GM23338 (cell line): ENCODE measurements at regions not wholly inside any gene's neighbourhood (a gene's known extent, or its start where the extent isn't known, plus 50 kb on each side); places are given as distances from the start of the nearest gene placed in this dataset.

ENCODE experiments used
- ATAC-seq: fragments of 200-7000 bp; cut with Tn5 transposase; 3 replicates; pipeline ENCODE4 v1.9.1; 2020
- DNase-seq: peaks from one replicate; pipeline ENCODE4 v3.0.0-alpha.2; 2015; ENCODE audit warnings: low spot score
- H2AFZ ChIP-seq: fragments of 200-600 bp; sonication (generic); 2 replicates; pipeline ENCODE4 v1.8.0; 2016; ENCODE audit warnings: antibody characterized with exemption, mild to moderate bottlenecking, moderate library complexity
- H3F3A ChIP-seq: fragments of 200-600 bp; sonication (generic); replicated peaks from 2 replicates; pipeline ENCODE4 v1.8.0; 2017; ENCODE audit warnings: antibody characterized with exemption, mixed run types, low read depth
- H3K27ac ChIP-seq: fragments of 200-600 bp; sonication (generic); 2 replicates; pipeline ENCODE4 v1.6.1; 2016; ENCODE audit warnings: low read depth
- H3K27me3 ChIP-seq: fragments of 200-600 bp; sonication (generic); 2 replicates; pipeline ENCODE4 v1.8.0; 2016; ENCODE audit warnings: mild to moderate bottlenecking, mixed run types, moderate library complexity; ENCODE audit not compliant: insufficient read depth
- H3K36me3 ChIP-seq: fragments of 200-600 bp; sonication (generic); 2 replicates; pipeline ENCODE4 v1.8.0; 2016; ENCODE audit warnings: mild to moderate bottlenecking; ENCODE audit not compliant: insufficient read depth
- H3K4me1 ChIP-seq: fragments of 200-600 bp; sonication (generic); 2 replicates; pipeline ENCODE4 v1.8.0; 2016; ENCODE audit warnings: mild to moderate bottlenecking, moderate library complexity; ENCODE audit not compliant: insufficient read depth
- H3K4me2 ChIP-seq: fragments of 200-600 bp; sonication (generic); 2 replicates; pipeline ENCODE4 v1.7.1; 2017; ENCODE audit warnings: mixed run types
- H3K4me3 ChIP-seq: fragments of 200-600 bp; sonication (generic); 2 replicates; pipeline ENCODE4 v1.6.1; 2016; ENCODE audit warnings: mixed run types
- H3K79me2 ChIP-seq: fragments of 200-600 bp; sonication (generic); replicated peaks from 2 replicates; pipeline ENCODE4 v1.8.0; 2017; ENCODE audit warnings: mild to moderate bottlenecking; ENCODE audit not compliant: insufficient read depth
- H3K9me2 ChIP-seq: fragments of 200-600 bp; sonication (generic); 2 replicates; pipeline ENCODE4 v1.8.0; 2017; ENCODE audit not compliant: insufficient read depth
- H4K20me1 ChIP-seq: fragments of 200-600 bp; sonication (generic); replicated peaks from 2 replicates; pipeline ENCODE4 v1.8.0; 2017; ENCODE audit warnings: mild to moderate bottlenecking; ENCODE audit not compliant: insufficient read depth
- H3K27ac Mint-ChIP-seq: 2 replicates; pipeline ENCODE4 v1.8.0; 2020; ENCODE audit warnings: inconsistent platforms, mild to moderate bottlenecking, moderate library complexity, mixed read lengths
- H3K27me3 Mint-ChIP-seq: 3 replicates; pipeline ENCODE4 v1.8.0; 2022; ENCODE audit warnings: low read depth, mild to moderate bottlenecking, moderate library complexity, mixed read lengths, inconsistent platforms; ENCODE audit not compliant: insufficient read depth, poor library complexity
- H3K36me3 Mint-ChIP-seq: 3 replicates; pipeline ENCODE4 v1.8.0; 2021; ENCODE audit warnings: low read depth, mild to moderate bottlenecking, inconsistent platforms, moderate library complexity, mixed read lengths
- H3K4me1 Mint-ChIP-seq: 3 replicates; pipeline ENCODE4 v1.8.0; 2020; ENCODE audit warnings: mild to moderate bottlenecking, inconsistent platforms, mixed read lengths
- H3K4me3 Mint-ChIP-seq: 3 replicates; pipeline ENCODE4 v1.8.0; 2021; ENCODE audit warnings: moderate library complexity, mild to moderate bottlenecking, inconsistent platforms, mixed read lengths
- H3K9me3 Mint-ChIP-seq: 3 replicates; pipeline ENCODE4 v1.8.0; 2020; ENCODE audit warnings: moderate library complexity, mild to moderate bottlenecking, inconsistent platforms, mixed read lengths
- CREB1 ChIP-seq: fragments of 250-450 bp; sonication (Bioruptor Pico); IDR thresholded peaks from 2 replicates; pipeline ENCODE4 v1.5.0; 2020; ENCODE audit warnings: low read depth, mild to moderate bottlenecking, moderate library complexity
- EZH2 ChIP-seq: fragments of 200-600 bp; sonication (generic); IDR thresholded peaks from one replicate; pipeline ENCODE4 v1.8.0; 2017; ENCODE audit warnings: antibody characterized with exemption, mild to moderate bottlenecking, low read depth; ENCODE audit not compliant: unreplicated experiment
- EZH2phosphoT487 ChIP-seq: fragments of 200-600 bp; sonication (generic); IDR thresholded peaks from one replicate; pipeline ENCODE4 v1.8.1; 2018; ENCODE audit warnings: antibody characterized with exemption; ENCODE audit not compliant: unreplicated experiment
- JUNB ChIP-seq: IDR thresholded peaks from one replicate; pipeline ENCODE4 v1.6.1; 2016; ENCODE audit warnings: antibody characterized with exemption; ENCODE audit not compliant: unreplicated experiment
- NANOG ChIP-seq: IDR thresholded peaks from 2 replicates; pipeline ENCODE4 v1.6.1; 2016; ENCODE audit warnings: antibody characterized with exemption, borderline replicate concordance
- STAT1 ChIP-seq: IDR thresholded peaks from one replicate; pipeline ENCODE4 v1.6.1; 2016; ENCODE audit warnings: antibody characterized with exemption; ENCODE audit not compliant: unreplicated experiment
- ZNF114 ChIP-seq: fragments of 250-450 bp; sonication (Bioruptor Pico); IDR thresholded peaks from 2 replicates; pipeline ENCODE4 v1.5.0; 2020; ENCODE audit warnings: mild to moderate bottlenecking, moderate library complexity
- TF ChIP-seq, protein P1 (sequence below): IDR thresholded peaks from 2 replicates; pipeline ENCODE4 v1.6.1; 2016; ENCODE audit warnings: antibody characterized with exemption
- TF ChIP-seq, protein P2 (sequence below), 2 experiments: fragments of 200-600 bp in 1 of 2; sonication (generic) in 1 of 2; conservative IDR thresholded peaks; 2 replicates each; pipeline versions ENCODE4 v1.5.1 to v1.6.1; 2016 to 2017; ENCODE audit warnings: antibody characterized with exemption in 2 of 2, low read depth in 2 of 2, mild to moderate bottlenecking in 2 of 2, moderate library complexity in 1 of 2
- TF ChIP-seq, protein P3 (sequence below): fragments of 250-450 bp; sonication (Bioruptor Pico); IDR thresholded peaks from 2 replicates; pipeline ENCODE4 v1.5.0; 2020; ENCODE audit warnings: mild to moderate bottlenecking, moderate library complexity
- TF ChIP-seq, protein P4 (sequence below): IDR thresholded peaks from one replicate; pipeline ENCODE4 v1.6.1; 2018; ENCODE audit warnings: antibody characterized with exemption; ENCODE audit not compliant: unreplicated experiment

DNA sequence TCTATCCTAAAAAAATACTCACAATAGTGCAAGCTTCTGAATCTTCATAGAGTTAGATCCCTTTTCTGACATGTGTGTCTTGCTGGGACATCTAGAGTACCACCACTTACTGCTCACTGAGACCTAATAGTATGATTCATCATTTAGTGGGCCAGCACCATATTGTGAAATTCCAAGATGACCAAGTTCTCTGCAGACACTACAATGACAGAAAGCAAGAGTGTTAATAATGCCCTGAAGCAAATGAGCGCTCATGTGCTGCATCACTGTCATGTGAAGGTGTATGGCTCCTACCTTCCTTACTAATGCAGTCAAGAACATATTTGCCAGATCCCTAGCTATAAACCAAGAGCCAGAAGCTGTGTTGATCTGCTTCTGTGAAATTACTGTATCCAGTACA, 606.2 kb upstream of the NXPH2 start (continued):
- TF ChIP-seq, protein P1, sequence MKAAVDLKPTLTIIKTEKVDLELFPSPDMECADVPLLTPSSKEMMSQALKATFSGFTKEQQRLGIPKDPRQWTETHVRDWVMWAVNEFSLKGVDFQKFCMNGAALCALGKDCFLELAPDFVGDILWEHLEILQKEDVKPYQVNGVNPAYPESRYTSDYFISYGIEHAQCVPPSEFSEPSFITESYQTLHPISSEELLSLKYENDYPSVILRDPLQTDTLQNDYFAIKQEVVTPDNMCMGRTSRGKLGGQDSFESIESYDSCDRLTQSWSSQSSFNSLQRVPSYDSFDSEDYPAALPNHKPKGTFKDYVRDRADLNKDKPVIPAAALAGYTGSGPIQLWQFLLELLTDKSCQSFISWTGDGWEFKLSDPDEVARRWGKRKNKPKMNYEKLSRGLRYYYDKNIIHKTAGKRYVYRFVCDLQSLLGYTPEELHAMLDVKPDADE, result no peak
- no peak for TF ChIP-seq JUNB
- no peak for TF ChIP-seq STAT1
- no peak for TF ChIP-seq ZNF114 (CRISPR knock-in tag)
- TF ChIP-seq EZH2phosphoT487, result no peak
- TF ChIP-seq, protein P2, sequence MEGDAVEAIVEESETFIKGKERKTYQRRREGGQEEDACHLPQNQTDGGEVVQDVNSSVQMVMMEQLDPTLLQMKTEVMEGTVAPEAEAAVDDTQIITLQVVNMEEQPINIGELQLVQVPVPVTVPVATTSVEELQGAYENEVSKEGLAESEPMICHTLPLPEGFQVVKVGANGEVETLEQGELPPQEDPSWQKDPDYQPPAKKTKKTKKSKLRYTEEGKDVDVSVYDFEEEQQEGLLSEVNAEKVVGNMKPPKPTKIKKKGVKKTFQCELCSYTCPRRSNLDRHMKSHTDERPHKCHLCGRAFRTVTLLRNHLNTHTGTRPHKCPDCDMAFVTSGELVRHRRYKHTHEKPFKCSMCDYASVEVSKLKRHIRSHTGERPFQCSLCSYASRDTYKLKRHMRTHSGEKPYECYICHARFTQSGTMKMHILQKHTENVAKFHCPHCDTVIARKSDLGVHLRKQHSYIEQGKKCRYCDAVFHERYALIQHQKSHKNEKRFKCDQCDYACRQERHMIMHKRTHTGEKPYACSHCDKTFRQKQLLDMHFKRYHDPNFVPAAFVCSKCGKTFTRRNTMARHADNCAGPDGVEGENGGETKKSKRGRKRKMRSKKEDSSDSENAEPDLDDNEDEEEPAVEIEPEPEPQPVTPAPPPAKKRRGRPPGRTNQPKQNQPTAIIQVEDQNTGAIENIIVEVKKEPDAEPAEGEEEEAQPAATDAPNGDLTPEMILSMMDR (conservative IDR thresholded peaks at IDR 0.05; ENCODE audit: low read depth in 2 of 2), result no peak
- no peak for TF ChIP-seq CREB1
- TF ChIP-seq EZH2, result no peak

DNA sequence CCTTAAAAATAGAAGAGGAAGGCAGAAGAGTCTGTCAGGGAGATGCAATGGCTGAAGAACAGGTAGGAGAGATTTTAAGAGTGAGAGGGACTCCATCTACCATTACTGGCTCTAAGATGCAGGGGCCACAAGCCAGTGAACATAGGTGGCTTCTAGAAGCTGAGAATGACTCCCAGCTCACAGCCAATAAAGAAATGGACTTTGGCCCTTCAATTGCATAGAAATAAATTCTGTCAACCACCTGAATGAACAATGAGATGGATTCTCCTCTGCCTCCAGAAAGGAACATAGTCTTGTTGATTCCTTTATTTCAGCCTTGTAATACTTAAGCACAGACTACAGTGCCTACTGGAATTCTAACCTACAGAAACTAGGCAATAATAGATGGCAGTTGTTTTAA, 603.3 kb upstream of the NXPH2 start:
- H4K20me1 ChIP-seq, result no peaks in the 10 kb centered on the region
- DNase-seq (no peak), ATAC-seq (no peak)
- peaks cover 27% of the 10 kb centered on the region for H3K9me2 ChIP-seq
- TF ChIP-seq ZNF114 (CRISPR knock-in tag) (no peak), NANOG (no peak)
- TF ChIP-seq, protein P3, sequence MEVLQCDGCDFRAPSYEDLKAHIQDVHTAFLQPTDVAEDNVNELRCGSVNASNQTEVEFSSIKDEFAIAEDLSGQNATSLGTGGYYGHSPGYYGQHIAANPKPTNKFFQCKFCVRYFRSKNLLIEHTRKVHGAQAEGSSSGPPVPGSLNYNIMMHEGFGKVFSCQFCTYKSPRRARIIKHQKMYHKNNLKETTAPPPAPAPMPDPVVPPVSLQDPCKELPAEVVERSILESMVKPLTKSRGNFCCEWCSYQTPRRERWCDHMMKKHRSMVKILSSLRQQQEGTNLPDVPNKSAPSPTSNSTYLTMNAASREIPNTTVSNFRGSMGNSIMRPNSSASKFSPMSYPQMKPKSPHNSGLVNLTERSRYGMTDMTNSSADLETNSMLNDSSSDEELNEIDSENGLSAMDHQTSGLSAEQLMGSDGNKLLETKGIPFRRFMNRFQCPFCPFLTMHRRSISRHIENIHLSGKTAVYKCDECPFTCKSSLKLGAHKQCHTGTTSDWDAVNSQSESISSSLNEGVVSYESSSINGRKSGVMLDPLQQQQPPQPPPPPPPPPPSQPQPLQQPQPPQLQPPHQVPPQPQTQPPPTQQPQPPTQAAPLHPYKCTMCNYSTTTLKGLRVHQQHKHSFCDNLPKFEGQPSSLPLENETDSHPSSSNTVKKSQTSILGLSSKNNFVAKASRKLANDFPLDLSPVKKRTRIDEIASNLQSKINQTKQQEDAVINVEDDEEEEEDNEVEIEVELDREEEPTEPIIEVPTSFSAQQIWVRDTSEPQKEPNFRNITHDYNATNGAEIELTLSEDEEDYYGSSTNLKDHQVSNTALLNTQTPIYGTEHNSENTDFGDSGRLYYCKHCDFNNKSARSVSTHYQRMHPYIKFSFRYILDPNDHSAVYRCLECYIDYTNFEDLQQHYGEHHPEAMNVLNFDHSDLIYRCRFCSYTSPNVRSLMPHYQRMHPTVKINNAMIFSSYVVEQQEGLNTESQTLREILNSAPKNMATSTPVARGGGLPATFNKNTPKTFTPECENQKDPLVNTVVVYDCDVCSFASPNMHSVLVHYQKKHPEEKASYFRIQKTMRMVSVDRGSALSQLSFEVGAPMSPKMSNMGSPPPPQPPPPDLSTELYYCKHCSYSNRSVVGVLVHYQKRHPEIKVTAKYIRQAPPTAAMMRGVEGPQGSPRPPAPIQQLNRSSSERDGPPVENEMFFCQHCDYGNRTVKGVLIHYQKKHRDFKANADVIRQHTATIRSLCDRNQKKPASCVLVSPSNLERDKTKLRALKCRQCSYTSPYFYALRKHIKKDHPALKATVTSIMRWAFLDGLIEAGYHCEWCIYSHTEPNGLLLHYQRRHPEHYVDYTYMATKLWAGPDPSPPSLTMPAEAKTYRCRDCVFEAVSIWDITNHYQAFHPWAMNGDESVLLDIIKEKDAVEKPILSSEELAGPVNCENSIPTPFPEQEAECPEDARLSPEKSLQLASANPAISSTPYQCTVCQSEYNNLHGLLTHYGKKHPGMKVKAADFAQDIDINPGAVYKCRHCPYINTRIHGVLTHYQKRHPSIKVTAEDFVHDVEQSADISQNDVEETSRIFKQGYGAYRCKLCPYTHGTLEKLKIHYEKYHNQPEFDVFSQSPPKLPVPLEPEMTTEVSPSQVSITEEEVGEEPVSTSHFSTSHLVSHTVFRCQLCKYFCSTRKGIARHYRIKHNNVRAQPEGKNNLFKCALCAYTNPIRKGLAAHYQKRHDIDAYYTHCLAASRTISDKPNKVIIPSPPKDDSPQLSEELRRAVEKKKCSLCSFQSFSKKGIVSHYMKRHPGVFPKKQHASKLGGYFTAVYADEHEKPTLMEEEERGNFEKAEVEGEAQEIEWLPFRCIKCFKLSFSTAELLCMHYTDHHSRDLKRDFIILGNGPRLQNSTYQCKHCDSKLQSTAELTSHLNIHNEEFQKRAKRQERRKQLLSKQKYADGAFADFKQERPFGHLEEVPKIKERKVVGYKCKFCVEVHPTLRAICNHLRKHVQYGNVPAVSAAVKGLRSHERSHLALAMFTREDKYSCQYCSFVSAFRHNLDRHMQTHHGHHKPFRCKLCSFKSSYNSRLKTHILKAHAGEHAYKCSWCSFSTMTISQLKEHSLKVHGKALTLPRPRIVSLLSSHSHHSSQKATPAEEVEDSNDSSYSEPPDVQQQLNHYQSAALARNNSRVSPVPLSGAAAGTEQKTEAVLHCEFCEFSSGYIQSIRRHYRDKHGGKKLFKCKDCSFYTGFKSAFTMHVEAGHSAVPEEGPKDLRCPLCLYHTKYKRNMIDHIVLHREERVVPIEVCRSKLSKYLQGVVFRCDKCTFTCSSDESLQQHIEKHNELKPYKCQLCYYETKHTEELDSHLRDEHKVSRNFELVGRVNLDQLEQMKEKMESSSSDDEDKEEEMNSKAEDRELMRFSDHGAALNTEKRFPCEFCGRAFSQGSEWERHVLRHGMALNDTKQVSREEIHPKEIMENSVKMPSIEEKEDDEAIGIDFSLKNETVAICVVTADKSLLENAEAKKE, result no peak
- TF ChIP-seq, protein P1, result no peak
- TF ChIP-seq, protein P4, sequence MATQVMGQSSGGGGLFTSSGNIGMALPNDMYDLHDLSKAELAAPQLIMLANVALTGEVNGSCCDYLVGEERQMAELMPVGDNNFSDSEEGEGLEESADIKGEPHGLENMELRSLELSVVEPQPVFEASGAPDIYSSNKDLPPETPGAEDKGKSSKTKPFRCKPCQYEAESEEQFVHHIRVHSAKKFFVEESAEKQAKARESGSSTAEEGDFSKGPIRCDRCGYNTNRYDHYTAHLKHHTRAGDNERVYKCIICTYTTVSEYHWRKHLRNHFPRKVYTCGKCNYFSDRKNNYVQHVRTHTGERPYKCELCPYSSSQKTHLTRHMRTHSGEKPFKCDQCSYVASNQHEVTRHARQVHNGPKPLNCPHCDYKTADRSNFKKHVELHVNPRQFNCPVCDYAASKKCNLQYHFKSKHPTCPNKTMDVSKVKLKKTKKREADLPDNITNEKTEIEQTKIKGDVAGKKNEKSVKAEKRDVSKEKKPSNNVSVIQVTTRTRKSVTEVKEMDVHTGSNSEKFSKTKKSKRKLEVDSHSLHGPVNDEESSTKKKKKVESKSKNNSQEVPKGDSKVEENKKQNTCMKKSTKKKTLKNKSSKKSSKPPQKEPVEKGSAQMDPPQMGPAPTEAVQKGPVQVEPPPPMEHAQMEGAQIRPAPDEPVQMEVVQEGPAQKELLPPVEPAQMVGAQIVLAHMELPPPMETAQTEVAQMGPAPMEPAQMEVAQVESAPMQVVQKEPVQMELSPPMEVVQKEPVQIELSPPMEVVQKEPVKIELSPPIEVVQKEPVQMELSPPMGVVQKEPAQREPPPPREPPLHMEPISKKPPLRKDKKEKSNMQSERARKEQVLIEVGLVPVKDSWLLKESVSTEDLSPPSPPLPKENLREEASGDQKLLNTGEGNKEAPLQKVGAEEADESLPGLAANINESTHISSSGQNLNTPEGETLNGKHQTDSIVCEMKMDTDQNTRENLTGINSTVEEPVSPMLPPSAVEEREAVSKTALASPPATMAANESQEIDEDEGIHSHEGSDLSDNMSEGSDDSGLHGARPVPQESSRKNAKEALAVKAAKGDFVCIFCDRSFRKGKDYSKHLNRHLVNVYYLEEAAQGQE, result no peak
- no peaks in the 10 kb centered on the region for H3K4me1 ChIP-seq
- H3K4me1 Mint-ChIP-seq, result no peaks in the 10 kb centered on the region
- no peaks in the 10 kb centered on the region for H3K36me3 ChIP-seq
- no peak overlapping the region for H3K4me3 ChIP-seq
- H3K4me3 Mint-ChIP-seq, result no peak overlapping the region
- no peak overlapping the region for H2AFZ ChIP-seq
- H3K27ac Mint-ChIP-seq, result no peak overlapping the region
- no peaks in the 10 kb centered on the region for H3K9me3 Mint-ChIP-seq
- H3K79me2 ChIP-seq, result no peaks in the 10 kb centered on the region
- peaks cover 2% of the 10 kb centered on the region for H3K27me3 Mint-ChIP-seq
- no peaks in the 10 kb centered on the region for H3K27me3 ChIP-seq
- no peak overlapping the region for H3K4me2 ChIP-seq
- no peaks in the 10 kb centered on the region for H3K36me3 Mint-ChIP-seq
- H3F3A ChIP-seq, result no peaks in the 10 kb centered on the region
- H3K27ac ChIP-seq, result no peak overlapping the region
